ENCODE measurements at regions not wholly inside any gene's neighbourhood (a gene's known extent, or its start where the extent isn't known, plus 50 kb on each side); places are given as distances from the start of the nearest gene placed in this dataset.
"Not testable (repeated sequence)": the region's sequence is repeated elsewhere in the genome, so short reads cannot be mapped to it uniquely, and the experiment has no call there.

GRCh38 chr6:14867802-14868201, 378.1 kb upstream of the JARID2 start:
- DNase-seq: no peak

- no peak for DNase-seq
These were observed 374.6 kb upstream of the JARID2 start for GRCh38 chr6:14871221-14871620.

GRCh38 chr6:14873101-14873500, 372.8 kb upstream of the JARID2 start:
- no peak for DNase-seq

DNA sequence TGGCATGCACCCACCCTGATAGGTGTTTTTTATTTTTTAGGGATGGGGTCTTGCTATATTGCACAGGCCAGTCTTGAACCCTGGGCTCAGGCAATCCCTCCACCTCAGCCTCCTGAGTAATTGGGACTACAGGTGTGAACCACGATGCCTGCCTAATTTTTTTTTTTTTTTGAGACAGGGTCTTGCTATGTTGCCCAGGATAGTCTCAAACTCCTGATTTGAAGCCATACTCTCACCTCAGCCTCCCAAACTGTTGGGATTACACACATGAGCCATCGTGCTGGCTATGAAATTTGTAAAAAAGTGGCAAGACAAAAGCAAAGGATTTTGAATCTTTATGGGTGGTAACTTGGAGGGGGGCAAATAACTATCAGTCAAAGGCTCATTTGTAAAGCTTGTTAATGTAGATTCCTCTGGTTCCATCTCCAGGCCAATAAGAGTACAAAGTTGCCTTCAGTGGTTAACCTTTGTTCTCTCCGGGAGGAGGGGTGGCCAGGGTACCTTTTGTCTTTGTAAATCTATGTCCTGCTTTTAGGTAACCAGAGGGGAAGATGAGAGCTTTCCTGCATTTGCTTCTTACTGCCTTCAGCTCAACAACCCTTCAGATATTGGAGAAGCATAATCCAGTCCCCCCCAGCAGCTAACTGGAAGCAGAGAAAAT, 372.0 kb upstream of the JARID2 start:
- no peak for DNase-seq

DNA sequence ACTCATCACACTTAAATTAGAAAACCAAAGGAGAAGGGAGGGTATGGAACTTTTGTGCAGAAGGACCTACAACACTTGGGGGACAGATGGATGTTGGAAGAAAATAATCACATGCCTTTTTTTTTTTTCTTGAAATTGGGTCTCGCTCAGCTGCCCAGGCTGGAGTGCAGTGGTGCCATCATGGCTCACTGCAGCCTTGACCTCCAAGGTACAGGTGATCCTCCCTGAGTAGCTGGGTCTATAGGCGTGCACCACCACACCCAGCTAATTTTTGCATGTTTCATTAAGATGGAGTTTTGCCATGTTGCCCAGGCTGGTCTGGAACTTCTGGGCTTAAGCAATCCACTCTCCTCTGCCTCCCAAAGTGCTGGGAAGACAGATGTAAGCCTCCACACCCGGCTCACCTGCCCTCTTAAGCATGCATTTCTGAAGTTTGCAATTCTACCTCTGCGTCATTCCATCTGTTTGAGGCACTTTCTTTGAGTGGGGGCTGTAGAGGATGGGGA, 370.8 kb upstream of the JARID2 start:
- no peak for DNase-seq

- DNase-seq: no peak
These were observed 370.3 kb upstream of the JARID2 start for GRCh38 chr6:14875481-14876063.

- DNase-seq: no peak
These were observed 368.9 kb upstream of the JARID2 start for GRCh38 chr6:14876778-14877613.

GRCh38 chr6:14877758-14878157, 368.1 kb upstream of the JARID2 start:
- DNase-seq: no peak

GRCh38 chr6:14880052-14880451, 365.8 kb upstream of the JARID2 start:
- no peak for DNase-seq

DNA sequence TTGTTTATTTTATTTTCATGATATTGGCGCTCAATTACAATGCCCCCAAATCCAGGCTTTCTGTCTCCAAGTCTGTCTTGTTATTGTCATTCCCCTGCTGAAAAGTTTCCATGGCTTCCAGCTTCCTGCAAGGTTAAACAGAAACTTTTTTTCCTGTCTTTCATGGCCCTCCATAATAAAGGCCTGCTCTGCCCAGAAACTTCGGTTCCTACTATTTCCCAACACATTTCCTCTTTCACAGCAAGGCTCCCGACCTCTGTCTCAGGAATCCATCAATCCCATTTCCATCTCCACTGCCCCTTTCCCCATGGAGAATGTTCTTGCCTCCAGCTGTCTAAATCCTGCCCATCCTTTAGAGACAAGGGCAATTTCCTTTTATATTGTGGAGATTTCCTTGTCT, 365.2 kb upstream of the JARID2 start:
- DNase-seq: no peak

GRCh38 chr6:14881398-14881797, 364.5 kb upstream of the JARID2 start:
- no peak for DNase-seq

DNA sequence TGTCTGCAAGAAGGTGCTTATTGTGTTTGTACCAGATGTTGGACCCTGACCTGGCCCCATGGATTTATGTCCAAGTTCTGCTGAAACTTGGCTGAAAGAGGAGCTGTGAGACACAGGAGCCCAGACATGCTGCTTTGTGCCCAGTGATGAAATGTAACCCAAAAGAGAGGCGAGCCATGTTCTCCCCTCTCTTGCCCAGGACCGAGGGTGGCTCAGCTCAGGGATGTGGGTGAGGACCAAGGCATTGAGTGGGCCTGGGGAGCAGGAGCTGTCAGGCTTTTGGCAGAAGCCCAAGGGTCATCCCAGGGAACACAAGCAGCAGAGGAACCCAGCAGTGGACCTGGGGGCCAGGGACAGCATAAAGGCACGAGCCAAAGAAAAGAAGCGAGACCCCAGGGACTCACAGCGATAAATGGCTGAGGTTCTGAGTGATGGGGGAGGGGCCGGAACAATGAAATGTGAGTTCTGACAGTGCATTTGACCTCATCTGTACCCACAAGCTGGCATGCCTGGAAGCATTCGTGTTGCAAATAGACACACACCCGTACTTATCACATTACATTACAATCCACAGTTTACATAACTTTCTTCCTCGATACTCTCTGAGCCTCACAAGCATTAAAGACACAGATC, 363.4 kb upstream of the JARID2 start:
- DNase-seq: no peak

DNA sequence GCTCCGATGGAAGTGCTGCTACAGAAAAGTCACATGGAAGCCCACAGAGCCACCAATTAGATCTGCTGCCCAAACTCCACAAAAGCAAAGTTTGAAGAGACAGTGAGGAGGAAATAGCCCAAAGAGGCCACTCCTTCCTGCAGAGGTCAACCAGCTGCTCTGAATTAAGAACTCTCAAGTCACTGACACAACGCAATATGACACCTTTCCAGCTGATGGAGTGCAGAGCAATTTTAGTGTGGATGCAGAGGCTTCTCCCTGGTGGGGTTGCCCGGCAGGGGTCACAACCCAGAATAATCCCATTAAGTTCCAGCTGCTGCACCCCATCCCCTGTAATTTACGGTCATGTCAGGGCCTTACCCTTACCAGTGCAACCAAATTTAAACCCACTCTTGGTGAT, 361.9 kb upstream of the JARID2 start:
- DNase-seq: no peak

DNA sequence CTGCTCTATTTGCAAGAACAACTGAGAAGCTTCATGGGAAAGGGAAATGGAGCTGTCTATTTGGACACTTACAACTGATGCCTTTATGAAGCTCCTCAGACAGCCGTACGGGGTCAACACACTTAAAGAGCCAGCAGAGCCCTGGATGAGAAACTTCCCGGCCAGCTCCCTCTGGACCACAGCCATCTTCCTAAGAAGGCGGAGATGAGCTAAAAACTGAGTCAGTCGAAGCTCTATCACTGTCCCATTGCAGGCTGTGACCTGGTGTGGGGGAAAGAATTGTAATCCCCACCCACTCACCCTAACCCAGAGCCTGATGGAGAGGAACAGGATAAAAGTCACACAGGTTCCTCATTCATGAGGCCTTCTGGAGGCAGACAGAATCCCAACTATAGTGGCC, 360.4 kb upstream of the JARID2 start:
- DNase-seq: no peak

GRCh38 chr6:14887181-14887580, 358.7 kb upstream of the JARID2 start:
- no peak for DNase-seq

- no peak for DNase-seq
These were observed 357.8 kb upstream of the JARID2 start for GRCh38 chr6:14887986-14888574.

GRCh38 chr6:14888575-14889000, 357.3 kb upstream of the JARID2 start:
- DNase-seq: no peak

DNA sequence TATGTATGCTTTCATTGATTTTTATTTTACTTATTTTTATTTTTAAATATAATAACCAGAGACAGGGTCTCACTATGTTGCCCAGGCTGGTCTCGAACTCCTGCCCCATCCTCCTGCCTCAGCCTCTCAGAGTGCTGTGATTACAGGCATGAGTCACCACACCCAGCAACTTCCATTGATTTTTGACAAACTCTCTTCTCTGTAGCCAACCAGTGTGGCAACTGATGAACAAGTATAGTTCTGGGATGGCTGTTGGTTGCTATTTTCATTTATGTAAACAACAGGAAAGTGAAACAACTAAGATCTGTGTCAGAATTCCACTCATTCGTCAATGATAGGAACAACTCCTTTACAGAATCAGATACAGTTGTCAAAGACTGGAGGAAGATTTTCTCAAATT, 356.7 kb upstream of the JARID2 start:
- no peak for DNase-seq

DNA sequence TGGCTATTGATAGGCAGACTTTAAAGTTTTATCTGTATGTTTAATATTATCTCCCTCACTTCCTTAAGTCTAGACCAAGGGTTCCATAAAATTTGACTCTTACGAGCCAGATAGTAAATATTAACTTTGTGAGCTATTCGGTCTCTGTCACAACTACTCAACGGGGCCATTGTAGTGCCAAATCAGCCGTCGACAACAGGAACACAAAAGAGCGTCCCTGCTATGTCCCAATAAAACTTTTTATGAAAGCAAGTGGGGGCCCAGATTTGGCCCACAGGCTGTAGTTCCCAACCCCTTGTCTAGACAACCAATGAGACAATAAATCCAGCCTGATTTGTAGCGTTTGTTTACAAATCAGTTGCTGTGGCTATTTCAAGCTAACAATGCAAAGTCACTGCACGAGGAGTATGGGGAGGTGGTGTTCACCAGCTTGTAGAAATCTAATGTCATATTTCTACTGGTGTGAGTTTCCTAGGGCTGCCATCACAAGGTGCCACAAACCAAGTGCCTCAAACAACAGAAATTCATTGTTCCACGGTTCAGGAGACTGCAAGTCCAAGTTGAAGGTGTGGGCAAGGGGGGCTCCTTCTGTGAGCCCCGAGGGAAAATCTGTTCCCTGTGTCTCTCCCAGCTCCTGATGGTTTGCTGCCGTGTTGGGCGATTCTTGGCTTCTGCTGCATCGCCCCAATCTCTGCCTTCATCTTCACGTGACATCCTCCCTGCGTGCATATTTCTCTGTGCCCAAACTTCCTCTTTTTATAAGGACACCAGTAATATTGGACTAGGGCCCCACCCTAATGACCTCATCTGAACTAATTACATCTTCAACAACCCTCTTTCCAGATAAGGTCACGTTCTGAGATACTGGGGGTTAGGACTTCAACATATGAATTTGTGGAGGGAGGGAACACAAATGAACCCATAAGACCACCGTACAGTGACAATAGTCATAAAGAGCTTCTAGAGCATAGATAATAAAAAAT, 356.0 kb upstream of the JARID2 start:
- DNase-seq: no peak

GRCh38 chr6:14891820-14892375, 354.0 kb upstream of the JARID2 start:
- not testable (repeated sequence) for DNase-seq

DNA sequence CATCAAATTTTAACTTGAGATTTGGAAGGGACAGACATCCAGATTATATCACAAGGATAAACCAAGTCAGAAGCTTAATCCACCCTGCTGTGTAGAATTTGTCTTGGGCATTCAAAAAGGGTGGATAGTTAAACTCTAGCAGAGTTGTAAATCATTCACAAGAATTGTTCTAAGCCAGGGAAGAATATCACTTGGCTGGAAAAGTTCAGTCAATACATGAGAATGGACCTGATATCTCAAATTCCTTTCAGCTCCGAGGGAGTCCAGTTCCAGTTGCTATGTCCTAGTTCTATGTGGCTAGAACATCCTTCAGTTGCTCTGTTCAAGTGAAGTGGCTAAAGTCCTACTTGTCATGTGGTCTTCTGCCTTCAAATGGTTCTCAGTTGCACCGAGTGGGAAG, 351.8 kb upstream of the JARID2 start:
- DNase-seq: no peak

Data from hindlimb muscle (tissue), 1 donor.